Mesodermal cell (in vitro differentiated cells): ENCODE measurements at regions not wholly inside any gene's neighbourhood (a gene's known extent, or its start where the extent isn't known, plus 50 kb on each side); places are given as distances from the start of the nearest gene placed in this dataset.

Experiments used
- H3K27ac ChIP-seq: 2 replicates; pipeline ENCODE4 v1.7.0; 2013; ENCODE audit warnings: mild to moderate bottlenecking, low read depth, low read length, moderate library complexity; ENCODE audit not compliant: severe bottlenecking
- H3K36me3 ChIP-seq: 2 replicates; pipeline ENCODE4 v1.7.1; 2013; ENCODE audit warnings: mild to moderate bottlenecking, low read length, moderate library complexity; ENCODE audit not compliant: control insufficient read depth, insufficient read depth
- H3K4me1 ChIP-seq: one replicate; pipeline ENCODE4 v1.7.1; 2013; ENCODE audit warnings: mild to moderate bottlenecking, low read length; ENCODE audit not compliant: insufficient read depth, control insufficient read depth, poor library complexity, severe bottlenecking
- H3K4me3 ChIP-seq: 2 replicates; pipeline ENCODE4 v1.7.0; 2013; ENCODE audit warnings: low read length, control low read depth, mild to moderate bottlenecking; ENCODE audit not compliant: insufficient read depth, poor library complexity, severe bottlenecking; ENCODE audit errors: extremely low read depth
- H3K9me3 ChIP-seq: 2 replicates; pipeline ENCODE4 v1.7.1; 2013; ENCODE audit warnings: mild to moderate bottlenecking, low read length, moderate library complexity; ENCODE audit not compliant: control insufficient read depth
- WGBS, 2 experiments: methylation state at CpG; one replicate each; pipeline ENCODE4 v1.1.5; 2013; ENCODE audit warnings: missing lambda C conversion rate in 2 of 2; ENCODE audit not compliant: insufficient coverage in 2 of 2; 5-methylcytosine and 5-hydroxymethylcytosine counted together

GRCh38 chr5:4366628-4367027 is 771.0 kb downstream of the IRX1 start:
- 87 to 100% methylated on average over 1 to 3 of the region's 5 CpGs for WGBS, 2 experiments
- H3K4me3 ChIP-seq = no peak overlapping the region
- no peaks in the 10 kb centered on the region for H3K36me3 ChIP-seq
- H3K27ac ChIP-seq = no peak overlapping the region
- no peaks in the 10 kb centered on the region for H3K9me3 ChIP-seq
- H3K4me1 ChIP-seq = no peaks in the 10 kb centered on the region

- Histone ChIP-seq H3K27ac (no peak overlapping the region), H3K4me1 (no peaks in the 10 kb centered on the region), H3K36me3 (no peaks in the 10 kb centered on the region), H3K9me3 (no peaks in the 10 kb centered on the region), H3K4me3 (no peak overlapping the region)
- WGBS, 2 experiments = 80 to 89% methylated on average over 5 of the region's 6 CpGs
Measured at GRCh38 chr5:4370218-4370617, 769.9 kb upstream of the ADAMTS16 start.

- WGBS, 2 experiments = no CpG with 5 or more reads among the region's 1 CpG
- Histone ChIP-seq H3K4me1 (no peaks in the 10 kb centered on the region), H3K9me3 (no peaks in the 10 kb centered on the region), H3K27ac (no peak overlapping the region), H3K4me3 (no peak overlapping the region), H3K36me3 (no peaks in the 10 kb centered on the region)
Measured at GRCh38 chr5:4372481-4372880, 767.6 kb upstream of the ADAMTS16 start.

DNA sequence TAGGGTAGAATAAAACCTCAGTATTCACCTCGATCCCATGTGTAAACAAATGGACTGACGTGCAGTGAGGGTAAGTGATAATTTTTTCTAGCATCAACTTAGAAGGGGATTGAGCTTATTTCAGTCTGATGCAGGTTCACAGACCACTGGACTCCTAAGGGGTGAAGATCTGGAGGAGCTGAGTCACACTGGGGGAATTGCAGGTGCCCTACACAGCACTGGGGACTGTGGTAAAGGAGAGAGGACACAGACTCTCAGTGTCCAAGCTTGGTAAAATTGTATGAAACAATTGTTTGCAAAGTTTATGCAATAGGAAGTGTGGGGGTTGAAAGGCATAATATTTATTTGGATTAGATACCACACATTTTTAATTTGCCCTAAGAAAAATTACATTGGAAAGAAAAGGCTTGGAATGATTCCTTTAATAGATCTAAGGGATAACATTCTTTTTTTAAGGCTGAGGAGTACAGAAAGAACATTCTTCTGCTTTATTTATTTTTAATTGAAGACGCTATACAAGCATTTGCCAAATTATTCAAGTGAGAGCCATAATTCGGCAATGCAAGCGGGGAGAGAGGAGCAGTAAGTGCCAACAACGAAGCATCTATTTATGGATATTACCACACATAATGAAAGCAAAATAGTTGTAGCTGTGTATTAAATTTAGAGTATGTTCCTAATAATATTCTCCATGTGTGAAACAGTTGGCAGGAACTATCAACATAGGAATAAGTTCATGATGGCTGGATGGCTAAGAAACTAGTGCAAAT is 766.9 kb upstream of the ADAMTS16 start:
- Histone ChIP-seq H3K27ac (no peak overlapping the region), H3K9me3 (no peaks in the 10 kb centered on the region), H3K4me1 (no peaks in the 10 kb centered on the region), H3K36me3 (no peaks in the 10 kb centered on the region), H3K4me3 (no peak overlapping the region)
- 80% methylated on average over 4 of the region's 6 CpGs; no CpG with 5 or more reads in 1 of the 2 experiments for WGBS, 2 experiments

- H3K9me3 ChIP-seq = no peaks in the 10 kb centered on the region
- no peaks in the 10 kb centered on the region for H3K36me3 ChIP-seq
- no CpG with 5 or more reads among the region's 7 CpGs for WGBS, 2 experiments
- H3K27ac ChIP-seq = no peak overlapping the region
- H3K4me1 ChIP-seq = no peaks in the 10 kb centered on the region
- no peak overlapping the region for H3K4me3 ChIP-seq
Measured at GRCh38 chr5:4374866-4375265, 765.3 kb upstream of the ADAMTS16 start.

GRCh38 chr5:4375640-4376039 is 764.5 kb upstream of the ADAMTS16 start:
- Histone ChIP-seq H3K4me3 (no peak overlapping the region), H3K9me3 (no peaks in the 10 kb centered on the region), H3K27ac (no peak overlapping the region), H3K36me3 (no peaks in the 10 kb centered on the region), H3K4me1 (no peaks in the 10 kb centered on the region)
- 93 to 95% methylated on average over 5 of the region's 7 CpGs for WGBS, 2 experiments

- H3K27ac ChIP-seq = no peak overlapping the region
- no peaks in the 10 kb centered on the region for H3K36me3 ChIP-seq
- H3K9me3 ChIP-seq = no peaks in the 10 kb centered on the region
- no CpG with 5 or more reads among the region's 4 CpGs for WGBS, 2 experiments
- H3K4me3 ChIP-seq = no peak overlapping the region
- H3K4me1 ChIP-seq = peaks cover 4% of the 10 kb centered on the region
Measured at GRCh38 chr5:4383102-4383501, 757.0 kb upstream of the ADAMTS16 start.

DNA sequence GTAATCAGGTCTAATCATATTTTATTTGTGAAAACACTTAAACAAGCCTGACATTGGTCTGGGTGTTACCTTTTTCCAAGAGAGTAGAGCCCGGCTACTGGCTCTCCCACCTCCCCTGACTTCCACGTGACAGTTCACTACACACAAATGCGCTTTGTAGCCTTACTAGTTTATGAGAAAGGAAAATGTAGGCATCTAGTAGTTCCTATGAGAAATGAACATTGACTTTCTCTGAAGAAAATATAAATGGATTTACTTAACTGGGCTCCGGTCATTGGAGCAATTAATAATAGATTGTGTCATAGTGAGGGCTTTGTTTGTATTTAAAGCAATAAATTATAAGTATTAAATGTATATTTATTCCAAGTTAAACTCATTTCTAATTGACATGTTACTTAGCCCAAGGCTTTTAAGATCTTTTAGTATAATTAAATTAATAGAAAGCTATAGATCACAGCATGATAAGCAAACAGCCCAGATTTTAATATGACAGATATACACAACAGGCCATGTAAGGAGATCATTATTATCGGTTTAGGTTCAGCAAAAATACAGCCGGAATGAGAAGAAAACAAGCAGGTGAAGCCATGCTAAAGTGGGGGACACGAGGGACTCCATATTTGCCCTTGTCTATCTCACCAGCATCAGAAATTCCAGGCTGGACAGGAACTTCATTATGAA is 756.5 kb upstream of the ADAMTS16 start:
- 90 to 91% methylated on average over 4 to 5 of the region's 7 CpGs for WGBS, 2 experiments
- no peak overlapping the region for H3K27ac ChIP-seq
- no peaks in the 10 kb centered on the region for H3K36me3 ChIP-seq
- H3K9me3 ChIP-seq = no peaks in the 10 kb centered on the region
- no peak overlapping the region for H3K4me3 ChIP-seq
- peaks cover 4% of the 10 kb centered on the region for H3K4me1 ChIP-seq

DNA sequence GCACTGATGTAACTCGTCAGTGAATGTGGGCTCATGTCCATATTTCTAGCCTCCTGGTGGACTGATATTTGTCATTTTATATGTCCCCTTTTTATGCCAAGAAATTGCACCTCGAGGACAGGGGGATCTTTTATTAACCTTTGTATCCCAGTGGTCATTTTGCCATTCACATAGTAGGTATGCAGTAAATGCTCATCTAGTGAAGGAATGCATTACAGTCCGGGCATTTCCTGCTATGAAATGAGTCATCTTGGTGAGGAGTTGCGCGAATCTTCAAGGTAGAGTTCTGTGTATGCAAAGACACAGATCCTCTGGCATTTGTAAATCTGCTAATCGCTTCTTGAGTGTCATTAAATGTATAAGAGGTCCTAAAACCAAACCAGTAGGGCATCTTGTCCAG is 755.5 kb upstream of the ADAMTS16 start:
- peaks cover 4% of the 10 kb centered on the region for H3K4me1 ChIP-seq
- H3K36me3 ChIP-seq = no peaks in the 10 kb centered on the region
- WGBS, 2 experiments = 81 to 100% methylated on average over 1 to 3 of the region's 6 CpGs

DNA sequence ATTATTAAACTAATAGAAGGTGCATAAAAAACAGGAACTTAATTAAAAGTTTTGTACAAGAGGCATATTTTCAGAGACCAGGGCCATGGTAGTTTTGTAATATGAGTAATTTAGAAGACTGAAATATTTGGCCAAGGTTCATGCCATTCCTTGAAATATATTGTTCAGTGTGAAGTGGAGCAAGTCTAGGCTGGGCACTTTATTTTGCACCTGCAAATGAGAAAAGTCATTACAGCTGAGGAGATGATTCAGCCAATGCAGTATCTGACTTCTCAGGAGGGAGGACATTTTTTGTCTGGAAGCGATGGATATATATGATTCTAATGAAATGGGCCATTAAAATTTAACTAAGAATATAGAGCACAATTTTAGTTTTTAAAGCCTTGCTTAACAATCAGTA is 754.0 kb upstream of the ADAMTS16 start:
- no peaks in the 10 kb centered on the region for H3K9me3 ChIP-seq
- no peak overlapping the region for H3K4me3 ChIP-seq
- peaks cover 4% of the 10 kb centered on the region for H3K4me1 ChIP-seq
- H3K27ac ChIP-seq = no peak overlapping the region
- no peaks in the 10 kb centered on the region for H3K36me3 ChIP-seq
- WGBS, 2 experiments = no CpG with 5 or more reads among the region's 1 CpG

More for the DNA sequence above, 755.5 kb upstream of the ADAMTS16 start:
- no peak overlapping the region for H3K27ac ChIP-seq
- no peak overlapping the region for H3K4me3 ChIP-seq
- H3K9me3 ChIP-seq = no peaks in the 10 kb centered on the region

- H3K9me3 ChIP-seq = no peaks in the 10 kb centered on the region
- H3K4me3 ChIP-seq = no peak overlapping the region
- peaks cover 4% of the 10 kb centered on the region for H3K4me1 ChIP-seq
- H3K36me3 ChIP-seq = no peaks in the 10 kb centered on the region
- 92 to 100% methylated on average over 1 to 2 of the region's 3 CpGs for WGBS, 2 experiments
- H3K27ac ChIP-seq = no peak overlapping the region
Measured at GRCh38 chr5:4387290-4387689, 752.8 kb upstream of the ADAMTS16 start.
